ENCODE measurements at regions not wholly inside any gene's neighbourhood (a gene's known extent, or its start where the extent isn't known, plus 50 kb on each side); places are given as distances from the start of the nearest gene placed in this dataset.

GRCh38 chr13:111638233-111638632 is 317.8 kb downstream of the TEX29 start:
- TF ChIP-seq POLR2A (IDR thresholded peaks at IDR 0.05) (no peak), CTCF (IDR thresholded peaks at IDR 0.05) (no peak)
